ENCODE measurements at regions not wholly inside any gene's neighbourhood (a gene's known extent, or its start where the extent isn't known, plus 50 kb on each side); places are given as distances from the start of the nearest gene placed in this dataset.

DNA sequence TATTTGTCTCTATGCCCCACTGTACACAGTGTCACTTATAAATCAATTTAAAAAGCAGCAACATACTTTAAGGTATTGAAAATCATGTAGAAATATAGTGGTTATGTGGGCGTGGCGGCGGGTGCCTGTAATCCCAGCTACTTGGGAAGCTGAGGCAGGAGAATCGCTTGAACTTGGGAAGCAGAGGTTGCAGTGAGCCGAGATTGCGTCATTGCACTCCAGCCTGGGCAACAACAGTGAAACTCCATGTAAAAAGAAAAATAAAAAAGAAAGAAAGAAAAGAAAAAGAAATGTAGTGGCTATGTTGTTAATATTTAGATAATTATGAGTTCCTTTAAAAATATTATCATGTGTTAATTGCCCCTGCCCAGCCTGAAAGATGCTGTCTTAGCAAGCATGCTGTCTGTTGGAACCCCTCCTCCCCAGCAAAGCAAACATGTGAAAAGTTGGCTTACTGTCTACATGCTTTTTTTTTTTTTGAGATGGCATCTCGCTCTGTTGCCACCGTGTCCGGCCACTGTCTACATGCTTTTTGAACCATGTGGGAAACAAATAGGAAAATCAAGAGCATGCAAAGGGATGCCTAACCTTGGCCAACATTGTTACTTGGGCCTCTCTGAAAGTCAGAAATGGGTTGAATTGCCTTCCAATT, 151.4 kb upstream of the TSHZ2 start:
- intact Hi-C loops (cut with micrococcal nuclease): loop anchor here (10.0 kb wide), 1 partner anchor 394 kb away; no protein-coding TSS in a partner anchor

GRCh38 chr20:52818491-52818890, 153.7 kb upstream of the TSHZ2 start:
- intact Hi-C loops (cut with micrococcal nuclease): no loop called here

- intact Hi-C loops (cut with micrococcal nuclease): no loop called here
Measured at GRCh38 chr20:52817981-52818380, 154.2 kb upstream of the TSHZ2 start.

GRCh38 chr20:52817511-52817910, 154.6 kb upstream of the TSHZ2 start:
- intact Hi-C loops (cut with micrococcal nuclease): no loop called here

GRCh38 chr20:52814371-52814770, 157.8 kb upstream of the TSHZ2 start:
- intact Hi-C loops (cut with micrococcal nuclease): no loop called here

GRCh38 chr20:52812231-52812847, 159.8 kb upstream of the TSHZ2 start:
- intact Hi-C loops (cut with micrococcal nuclease): no loop called here

DNA sequence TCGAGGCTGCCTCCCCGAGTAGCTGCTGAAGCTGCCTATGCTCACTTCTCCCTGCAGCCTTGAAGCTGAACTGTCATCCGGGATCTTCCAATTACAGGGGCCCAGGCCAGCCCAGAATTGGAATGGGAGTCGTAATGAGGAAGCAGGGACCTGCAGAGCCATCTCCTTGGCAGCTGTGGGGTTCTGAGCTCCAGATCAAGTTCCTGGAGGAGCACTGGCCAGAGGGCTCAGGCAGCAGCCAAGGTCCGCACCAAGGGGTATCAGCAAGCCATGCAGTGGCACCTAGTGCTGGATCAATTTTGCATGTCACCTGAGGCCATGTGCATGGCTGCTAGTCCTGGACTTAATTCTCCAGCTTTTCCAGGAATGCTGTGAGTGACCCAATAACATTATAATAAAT, 163.2 kb upstream of the TSHZ2 start:
- intact Hi-C loops (cut with micrococcal nuclease): no loop called here

DNA sequence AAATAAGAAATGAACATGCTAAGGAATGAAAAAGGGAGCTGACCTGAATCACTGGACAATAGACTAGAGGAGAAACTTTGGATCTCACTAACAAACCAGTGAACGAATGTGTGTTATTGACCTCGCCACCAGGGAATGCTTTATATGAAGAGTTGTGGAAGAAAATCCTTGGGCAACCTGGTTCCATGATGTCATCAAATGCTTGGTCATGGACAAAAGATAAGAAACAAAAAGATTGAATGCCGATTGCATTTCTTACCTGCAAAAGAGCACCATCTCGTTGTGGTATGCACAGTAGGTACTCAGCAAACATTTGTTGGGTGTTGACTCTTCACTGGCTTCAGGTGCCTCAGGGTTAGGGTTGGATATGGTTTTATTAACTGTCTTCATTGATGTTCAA, 165.2 kb upstream of the TSHZ2 start:
- intact Hi-C loops (cut with micrococcal nuclease): no loop called here

GRCh38 chr20:52805843-52806242, 166.3 kb upstream of the TSHZ2 start:
- intact Hi-C loops (cut with micrococcal nuclease): no loop called here

DNA sequence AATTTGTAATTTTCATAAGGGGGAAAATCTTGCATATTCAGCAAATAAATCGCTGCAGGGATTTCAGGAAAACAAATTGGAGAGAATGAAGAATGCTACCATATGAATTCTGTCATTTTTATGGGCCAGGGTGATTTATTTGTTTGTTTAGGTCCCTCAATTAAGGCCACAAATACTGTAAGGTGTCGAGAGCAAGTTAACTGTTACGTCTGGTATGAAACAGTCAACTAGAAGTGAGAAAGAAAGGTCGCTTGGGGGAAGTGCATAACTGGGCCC, 166.9 kb upstream of the TSHZ2 start:
- intact Hi-C loops (cut with micrococcal nuclease): no loop called here

GRCh38 chr20:52804497-52805295, 167.5 kb upstream of the TSHZ2 start:
- intact Hi-C loops (cut with micrococcal nuclease): no loop called here

DNA sequence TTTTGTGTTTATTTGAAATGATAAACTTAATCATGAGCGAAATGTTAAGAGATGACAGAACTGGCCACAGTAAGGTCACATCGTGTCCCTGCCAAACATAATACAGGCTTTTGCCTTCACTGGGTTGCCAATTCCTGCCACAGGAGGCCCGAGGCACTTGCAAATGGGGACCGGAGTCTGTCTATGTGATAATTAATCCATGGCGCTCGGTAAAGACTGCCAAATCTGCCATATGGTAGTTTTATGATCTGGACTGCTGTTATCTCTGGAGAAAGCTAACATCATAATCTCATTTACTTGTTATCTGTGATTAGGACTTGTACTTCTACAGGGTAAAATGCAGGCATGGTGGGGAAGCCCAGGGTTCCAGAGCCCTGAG, 170.5 kb upstream of the TSHZ2 start:
- intact Hi-C loops (cut with micrococcal nuclease): no loop called here

DNA sequence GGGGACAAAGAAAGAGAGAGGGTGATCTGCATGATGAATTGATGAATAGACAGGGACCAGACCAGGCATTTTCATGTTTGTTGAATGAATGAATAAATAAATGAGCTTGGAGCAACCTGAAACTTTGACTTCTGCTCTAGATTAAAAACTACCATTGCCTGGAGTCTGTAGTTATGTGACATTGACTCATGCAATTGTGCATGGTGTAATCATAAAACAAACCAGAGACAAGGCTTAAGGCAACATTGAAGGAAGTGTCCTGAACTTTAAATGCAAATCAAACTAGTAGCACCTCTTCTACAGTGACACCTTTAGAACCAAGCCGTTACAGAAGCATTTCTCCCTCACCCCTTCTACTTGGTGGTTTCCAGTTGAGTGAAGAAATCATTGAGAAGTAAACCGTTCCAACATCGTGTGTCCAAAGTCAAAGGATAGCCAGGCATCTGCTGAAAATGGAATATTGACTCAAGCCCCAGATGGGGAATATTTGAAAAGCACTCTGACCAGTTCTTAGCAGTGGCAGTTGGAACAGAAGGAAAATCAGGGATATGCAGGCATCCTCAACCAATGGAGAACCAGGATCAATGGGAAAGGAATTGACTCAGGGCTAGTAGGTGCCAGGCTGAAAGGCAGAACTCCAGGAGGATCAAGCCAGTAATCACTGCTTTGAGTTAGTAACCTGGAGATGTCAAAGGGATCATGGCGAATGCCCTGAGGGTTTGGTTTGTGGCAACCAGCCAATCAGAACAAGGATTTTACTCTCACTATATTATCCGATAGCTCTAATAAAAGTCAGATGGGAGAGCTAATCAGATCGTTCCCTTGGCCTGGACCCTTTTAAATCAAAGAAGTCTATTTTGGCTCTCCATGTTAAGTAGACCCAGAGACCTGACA, 171.2 kb upstream of the TSHZ2 start:
- intact Hi-C loops (cut with micrococcal nuclease): no loop called here

DNA sequence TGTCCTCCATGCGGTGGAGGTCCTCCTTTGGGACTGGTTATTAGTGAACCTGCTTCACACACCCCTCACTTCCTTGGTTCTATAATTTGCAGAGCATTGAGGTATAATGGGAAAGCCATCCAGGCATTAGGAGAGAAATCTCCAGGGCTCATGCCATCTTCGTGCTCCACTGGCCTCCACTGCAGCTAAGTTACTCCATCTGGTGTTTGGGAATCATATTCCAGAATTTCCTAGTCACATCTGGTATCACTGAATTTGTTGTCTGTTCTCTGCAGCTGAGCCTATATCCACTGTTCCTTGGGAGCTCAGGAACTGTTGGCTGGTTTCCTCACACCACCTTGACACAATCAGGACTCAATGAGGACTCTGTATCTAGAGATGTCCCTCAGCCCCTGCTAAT, 173.0 kb upstream of the TSHZ2 start:
- intact Hi-C loops (cut with micrococcal nuclease): no loop called here

DNA sequence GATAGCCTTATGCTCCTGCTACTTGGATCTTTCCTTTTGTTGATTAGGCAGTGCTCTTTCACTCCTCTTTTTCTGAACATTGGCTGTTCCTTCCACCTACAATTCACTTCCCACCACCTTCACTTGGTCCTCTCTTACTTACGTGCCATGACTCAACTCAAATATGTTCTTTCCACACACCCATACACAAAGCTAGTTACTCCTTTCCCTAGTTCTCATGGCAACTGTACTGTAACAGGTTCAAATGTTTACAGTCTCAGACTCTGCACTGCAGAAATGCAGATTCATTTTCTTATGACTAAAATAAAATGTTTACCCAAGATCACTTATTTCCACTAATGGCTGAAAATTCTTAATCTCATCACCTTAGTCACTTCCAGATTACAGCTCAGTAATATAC, 174.0 kb upstream of the TSHZ2 start:
- intact Hi-C loops (cut with micrococcal nuclease): no loop called here

- intact Hi-C loops (cut with micrococcal nuclease): no loop called here
Measured at GRCh38 chr20:52794853-52795252, 177.3 kb upstream of the TSHZ2 start.

DNA sequence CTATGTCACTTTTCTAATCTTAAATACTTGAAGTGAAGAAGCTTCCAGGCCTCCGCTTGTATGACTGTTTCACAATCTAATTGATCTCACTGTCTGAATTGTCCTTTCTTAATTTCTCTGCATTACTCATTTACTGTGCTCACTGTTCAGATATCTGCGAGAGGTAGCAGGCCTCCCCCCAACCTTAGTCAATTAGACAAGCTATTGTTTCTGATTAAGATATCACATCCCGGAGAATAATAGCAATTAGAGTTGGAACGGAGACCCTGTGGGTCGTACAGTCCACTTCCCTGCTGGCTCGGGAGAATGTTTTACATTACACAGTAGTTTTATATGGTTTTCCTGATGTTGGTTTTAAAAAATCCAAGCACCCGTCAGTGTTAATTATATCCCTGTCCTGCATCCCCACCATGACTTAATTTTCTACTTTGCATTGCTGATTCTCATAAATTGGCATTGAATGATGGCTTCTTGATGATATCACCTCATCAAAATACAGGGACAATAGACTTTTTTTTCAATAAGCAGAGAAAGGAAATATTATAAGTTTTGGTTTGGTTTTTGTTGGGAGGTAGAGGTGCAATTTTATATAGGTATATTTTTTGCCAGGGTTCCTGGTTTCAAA, 178.7 kb upstream of the TSHZ2 start:
- intact Hi-C loops (cut with micrococcal nuclease): no loop called here

DNA sequence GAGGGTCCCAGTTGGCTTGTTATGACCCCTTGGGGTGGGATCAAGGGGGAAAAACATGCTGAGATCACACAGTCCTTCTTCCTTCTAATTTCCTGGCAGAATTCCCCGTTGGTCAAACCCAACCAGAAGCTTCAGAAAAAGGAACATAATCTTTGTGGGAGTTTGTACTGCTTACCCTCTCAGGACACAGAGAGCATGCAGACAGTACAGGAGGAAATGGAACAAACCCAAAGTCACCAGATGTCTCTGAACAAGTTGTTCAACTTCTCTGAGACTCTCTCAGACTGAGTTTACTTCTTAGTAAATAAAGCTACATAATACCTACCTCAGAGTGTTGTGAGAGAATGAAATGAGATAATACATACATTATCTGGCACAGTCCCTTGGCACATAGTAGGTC, 181.1 kb upstream of the TSHZ2 start:
- intact Hi-C loops (cut with micrococcal nuclease): no loop called here

DNA sequence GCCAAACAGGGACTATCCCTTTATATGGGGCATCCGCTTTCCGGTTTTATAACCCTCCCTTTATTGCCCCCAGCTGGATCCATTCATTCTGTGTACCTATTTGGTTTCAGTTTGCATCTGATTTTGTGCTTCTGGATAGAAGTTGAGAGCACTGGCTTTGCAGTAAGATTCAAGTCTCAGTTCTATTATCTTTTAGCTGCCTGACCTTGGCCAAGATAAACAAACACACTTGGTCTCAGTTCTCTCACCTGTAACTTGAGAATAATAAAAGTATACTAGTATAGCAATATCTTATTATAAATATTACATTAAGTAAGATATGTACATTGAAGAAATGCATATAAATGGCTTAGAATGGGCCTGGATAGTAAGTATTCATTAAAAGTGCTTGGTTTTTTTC, 182.4 kb upstream of the TSHZ2 start:
- intact Hi-C loops (cut with micrococcal nuclease): no loop called here

- intact Hi-C loops (cut with micrococcal nuclease): no loop called here
Measured at GRCh38 chr20:52787962-52788361, 184.2 kb upstream of the TSHZ2 start.

- intact Hi-C loops (cut with micrococcal nuclease): no loop called here
Measured at GRCh38 chr20:52787216-52787615, 184.9 kb upstream of the TSHZ2 start.
